Thymus (tissue), 11 donors: ENCODE measurements at regions not wholly inside any gene's neighbourhood (a gene's known extent, or its start where the extent isn't known, plus 50 kb on each side); places are given as distances from the start of the nearest gene placed in this dataset.

Experiments used
- DNase-seq, 9 donors: peaks; one replicate each; pipeline ENCODE4 v3.0.0-alpha.2; 2013; ENCODE audit warnings: low spot score in 9 of 9, low read depth in 6 of 9, missing footprints in 1 of 9
- H3K27ac ChIP-seq, 2 donors: one replicate each; pipeline ENCODE4 v1.5.1; 2013; ENCODE audit warnings: control low read depth in 1 of 2, low read depth in 1 of 2, low read length in 1 of 2, mild to moderate bottlenecking in 1 of 2, moderate library complexity in 1 of 2
- H3K27me3 ChIP-seq, 2 donors: one replicate each; pipeline ENCODE4 v1.5.1; 2013; ENCODE audit warnings: low read length in 1 of 2; ENCODE audit not compliant: control insufficient read depth in 2 of 2, insufficient read depth in 1 of 2
- H3K36me3 ChIP-seq, 2 donors: one replicate each; pipeline ENCODE4 v1.5.1; 2013; ENCODE audit warnings: low read length in 1 of 2, mild to moderate bottlenecking in 1 of 2, moderate library complexity in 1 of 2; ENCODE audit not compliant: control insufficient read depth in 2 of 2, insufficient read depth in 2 of 2
- H3K4me1 ChIP-seq, 2 donors: one replicate each; pipeline ENCODE4 v1.5.1; 2013; ENCODE audit warnings: low read length in 2 of 2; ENCODE audit not compliant: control insufficient read depth in 2 of 2, insufficient read depth in 2 of 2
- H3K4me3 ChIP-seq, 2 donors: one replicate each; pipeline ENCODE4 v1.5.1; 2013; ENCODE audit warnings: low read length in 2 of 2, control low read depth in 1 of 2, mild to moderate bottlenecking in 1 of 2
- H3K9me3 ChIP-seq, 2 donors: one replicate each; pipeline ENCODE4 v1.5.1; 2013; ENCODE audit warnings: low read length in 1 of 2, mild to moderate bottlenecking in 1 of 2; ENCODE audit not compliant: control insufficient read depth in 2 of 2, insufficient read depth in 1 of 2
- WGBS: extraction: QIAGEN DNeasy Blood & Tissue Kit; methylation state at CpG from one replicate; pipeline ENCODE4 v1.1.7; 2013; 5-methylcytosine and 5-hydroxymethylcytosine counted together
- donor health status: healthy.

DNA sequence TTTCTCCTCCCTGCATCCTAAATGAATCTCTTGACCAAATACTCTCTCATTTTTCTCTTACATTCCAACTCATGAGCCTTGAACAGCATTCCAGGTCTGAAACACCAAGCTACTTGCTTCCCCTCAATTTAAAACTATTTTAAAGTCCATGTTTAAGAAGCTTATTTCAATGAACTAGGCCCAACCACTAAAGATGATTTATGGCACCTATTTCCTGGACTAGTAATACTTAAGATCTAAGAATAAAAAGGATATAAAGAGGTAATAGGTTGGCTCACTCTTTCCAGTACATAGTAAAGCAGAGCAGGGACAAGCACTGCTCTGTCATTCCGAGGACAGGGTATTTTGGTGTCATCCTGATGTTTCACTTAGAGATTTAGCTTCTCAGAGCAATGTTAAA lies 219.3 kb upstream of the TMCO5A start:
- no peak for DNase-seq
- H3K27me3 ChIP-seq: no peaks in the 10 kb centered on the region
- no peaks in the 10 kb centered on the region for H3K4me1 ChIP-seq
- H3K27ac ChIP-seq: no peak overlapping the region
- WGBS: 56% methylated on average over 1 of the region's 1 CpG
- H3K9me3 ChIP-seq: no peaks in the 10 kb centered on the region
- H3K36me3 ChIP-seq: no peaks in the 10 kb centered on the region
- no peak overlapping the region for H3K4me3 ChIP-seq

DNA sequence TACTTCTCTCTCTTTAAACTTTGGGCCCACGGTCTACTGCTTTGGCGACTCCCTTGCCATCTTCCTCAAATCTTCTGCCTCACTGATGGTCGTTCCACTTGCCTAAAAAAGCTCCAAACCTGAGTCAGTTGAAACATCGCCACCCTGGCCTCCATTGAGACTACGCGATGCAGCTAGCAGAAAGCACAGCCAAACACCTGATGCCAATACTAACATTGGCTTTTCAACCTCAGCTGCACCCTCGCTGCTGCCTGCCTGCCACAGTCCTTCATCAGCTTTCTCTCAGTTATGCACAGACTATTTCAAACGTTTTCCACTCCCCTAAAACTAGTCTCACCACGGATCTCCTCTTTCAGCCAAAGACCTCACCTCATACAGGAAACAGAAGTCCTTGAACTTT lies 214.2 kb upstream of the TMCO5A start:
- H3K4me1 ChIP-seq: no peaks in the 10 kb centered on the region
- DNase-seq: no peak
- no peaks in the 10 kb centered on the region for H3K27me3 ChIP-seq
- 83% methylated on average over 9 of the region's 9 CpGs for WGBS
- no peaks in the 10 kb centered on the region for H3K36me3 ChIP-seq
- H3K9me3 ChIP-seq: no peaks in the 10 kb centered on the region
- no peak overlapping the region for H3K4me3 ChIP-seq
- no peak overlapping the region for H3K27ac ChIP-seq

DNA sequence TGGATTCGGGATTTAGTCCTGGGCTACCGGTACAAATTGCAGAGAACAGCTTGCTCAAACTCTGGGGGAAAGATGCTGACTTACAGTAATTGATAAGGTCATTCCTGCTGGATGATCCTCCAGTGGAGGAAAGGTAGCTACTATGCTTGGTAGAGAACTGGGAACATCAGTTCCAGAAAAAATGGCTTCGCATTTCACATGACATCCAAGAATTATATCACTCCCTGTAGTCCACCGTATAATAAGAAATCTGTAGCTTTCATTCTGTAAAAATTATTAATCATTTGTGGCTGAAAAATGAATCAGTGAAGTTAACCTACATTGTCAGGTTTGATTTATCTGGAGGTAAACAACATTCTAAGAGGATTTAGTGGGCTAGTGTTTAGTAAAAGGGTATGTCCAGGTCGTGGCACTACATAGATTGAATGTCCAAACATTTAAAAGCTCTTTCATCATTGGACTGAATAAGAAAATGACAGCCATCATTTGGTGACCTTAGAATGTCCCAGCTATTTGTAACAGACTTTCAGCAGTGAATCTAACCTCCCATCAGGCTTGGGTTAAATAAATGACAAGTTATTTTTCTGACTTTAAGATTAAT lies 203.2 kb upstream of the TMCO5A start:
- no peaks in the 10 kb centered on the region for H3K36me3 ChIP-seq
- WGBS: 90% methylated on average over 5 of the region's 5 CpGs
- H3K27me3 ChIP-seq: no peaks in the 10 kb centered on the region
- no peak overlapping the region for H3K27ac ChIP-seq
- no peak for DNase-seq
- H3K4me1 ChIP-seq: no peaks in the 10 kb centered on the region
- no peaks in the 10 kb centered on the region for H3K9me3 ChIP-seq
- H3K4me3 ChIP-seq: no peak overlapping the region

DNA sequence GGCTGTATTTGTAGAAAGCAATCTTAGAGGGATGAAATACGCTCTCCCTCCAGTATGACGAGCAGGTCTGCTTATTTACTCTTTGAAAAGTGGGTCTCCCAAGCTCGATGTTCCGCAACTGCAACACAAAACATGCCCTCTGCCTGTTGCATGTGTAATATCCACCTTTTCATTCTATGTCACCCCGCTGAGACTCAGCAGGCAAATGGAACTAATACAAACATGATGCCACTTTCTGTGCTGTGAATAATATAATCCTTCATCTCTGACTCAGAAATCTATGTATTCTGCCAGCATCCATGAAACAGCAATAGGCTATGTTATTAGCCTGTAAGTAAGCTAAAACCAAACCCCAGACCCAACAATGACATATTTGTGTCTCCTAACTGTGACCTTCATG lies 200.8 kb upstream of the TMCO5A start:
- H3K27ac ChIP-seq: no peak overlapping the region
- no peaks in the 10 kb centered on the region for H3K4me1 ChIP-seq
- H3K4me3 ChIP-seq: no peak overlapping the region
- no peaks in the 10 kb centered on the region for H3K27me3 ChIP-seq
- no peak for DNase-seq
- H3K9me3 ChIP-seq: no peaks in the 10 kb centered on the region
- no peaks in the 10 kb centered on the region for H3K36me3 ChIP-seq
- WGBS: 98% methylated on average over 5 of the region's 5 CpGs

DNA sequence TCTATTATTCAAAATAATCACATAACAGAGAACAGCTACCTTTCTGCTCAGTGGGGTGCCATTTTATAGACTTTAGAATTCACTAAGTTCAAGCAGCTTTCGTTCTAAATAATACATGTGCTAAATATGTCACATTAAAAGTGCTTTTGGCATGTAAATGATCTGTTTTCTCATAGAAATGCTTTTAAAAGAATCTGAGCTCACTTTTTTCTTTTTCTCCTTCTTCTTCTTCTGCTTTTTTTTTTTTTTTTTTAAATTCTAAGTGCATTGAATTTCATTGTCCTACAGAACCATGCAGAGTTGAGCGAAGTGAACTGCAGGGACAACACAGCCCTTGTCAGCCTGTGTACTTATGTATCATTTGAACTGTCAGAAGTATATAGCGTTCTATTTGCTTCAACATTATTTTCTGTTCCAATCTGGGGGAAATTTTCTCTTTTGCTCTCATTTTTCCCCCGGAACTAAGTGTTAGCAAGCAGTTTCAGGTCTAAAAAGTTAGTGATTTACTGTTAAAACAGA lies 193.8 kb upstream of the TMCO5A start:
- WGBS: 88% methylated on average over 4 of the region's 4 CpGs
- H3K4me3 ChIP-seq: no peak overlapping the region
- no peak overlapping the region for H3K27ac ChIP-seq
- no peaks in the 10 kb centered on the region for H3K9me3 ChIP-seq
- H3K4me1 ChIP-seq: no peaks in the 10 kb centered on the region
- no peak for DNase-seq
- H3K27me3 ChIP-seq: no peaks in the 10 kb centered on the region
- H3K36me3 ChIP-seq: no peaks in the 10 kb centered on the region

DNA sequence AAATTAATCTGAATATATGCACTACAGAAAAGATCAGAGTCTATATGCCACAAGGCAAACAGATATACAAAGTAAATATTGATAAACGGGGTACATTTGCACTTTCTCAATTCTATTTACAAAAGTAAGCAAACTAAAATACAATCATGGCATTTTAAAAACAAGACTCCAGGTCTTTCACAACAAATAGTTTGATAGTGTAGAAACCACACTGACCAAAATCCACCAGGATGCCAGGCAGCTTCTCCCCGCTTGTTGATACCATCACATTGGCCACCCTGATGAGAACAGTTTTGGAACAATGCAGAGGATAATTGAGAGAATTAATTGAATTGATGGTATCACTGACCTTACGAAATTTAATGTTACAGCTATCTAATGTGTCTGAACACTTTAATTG lies 190.6 kb upstream of the TMCO5A start:
- DNase-seq: no peak

DNA sequence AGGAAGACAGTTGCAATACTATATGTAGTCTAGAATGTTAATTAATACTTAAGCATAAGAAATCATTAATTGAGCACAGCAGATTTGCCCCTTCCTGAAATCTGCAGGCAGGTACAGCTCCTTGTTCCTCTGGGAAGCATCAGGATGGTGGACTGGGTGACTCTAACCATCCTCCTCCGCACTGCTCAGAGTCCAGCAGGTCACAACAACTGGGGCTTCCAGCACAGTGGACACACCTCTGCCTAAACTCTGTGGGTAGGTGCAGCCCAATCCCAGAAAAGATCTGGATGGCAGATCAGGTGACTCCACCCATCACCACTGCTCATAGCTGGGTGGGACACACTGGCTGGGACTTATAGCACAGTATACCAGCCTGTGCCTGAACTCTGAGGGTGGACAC lies 189.9 kb upstream of the TMCO5A start:
- 94% methylated on average over 1 of the region's 1 CpG for WGBS
- no peak overlapping the region for H3K4me3 ChIP-seq

More for the DNA sequence above, 190.6 kb upstream of the TMCO5A start:
- H3K36me3 ChIP-seq: no peaks in the 10 kb centered on the region
- WGBS: 95% methylated on average over 3 of the region's 3 CpGs
- no peaks in the 10 kb centered on the region for H3K27me3 ChIP-seq
- H3K27ac ChIP-seq: no peak overlapping the region
- no peaks in the 10 kb centered on the region for H3K9me3 ChIP-seq
- no peaks in the 10 kb centered on the region for H3K4me1 ChIP-seq
- no peak overlapping the region for H3K4me3 ChIP-seq

DNA sequence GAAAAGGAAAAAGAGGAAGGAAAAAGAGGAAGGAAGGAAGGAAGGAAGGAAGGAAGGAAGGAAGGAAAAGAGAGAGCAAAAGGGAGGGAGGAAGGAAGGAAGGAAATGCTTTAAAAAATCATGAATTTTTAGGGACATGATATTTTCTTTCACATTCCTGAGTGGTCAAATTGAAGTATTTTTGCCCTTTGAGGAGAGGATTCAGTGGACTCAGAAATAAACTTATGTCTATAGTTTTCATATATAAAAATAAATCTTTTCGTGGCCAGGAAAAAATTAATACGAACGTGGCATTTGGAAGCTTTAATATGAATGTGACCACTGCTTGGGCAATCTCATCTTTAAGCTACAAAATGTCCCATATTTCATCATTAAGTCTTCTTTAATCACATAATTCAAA lies 183.0 kb upstream of the TMCO5A start:
- Histone ChIP-seq H3K27ac (no peak overlapping the region), H3K9me3 (no peaks in the 10 kb centered on the region), H3K4me1 (no peaks in the 10 kb centered on the region), H3K4me3 (no peak overlapping the region), H3K27me3 (no peaks in the 10 kb centered on the region), H3K36me3 (no peaks in the 10 kb centered on the region)
- over 99% methylated on average over 3 of the region's 3 CpGs for WGBS
- no peak for DNase-seq

More for the DNA sequence above, 189.9 kb upstream of the TMCO5A start:
- Histone ChIP-seq H3K9me3 (no peaks in the 10 kb centered on the region), H3K27ac (no peak overlapping the region), H3K27me3 (no peaks in the 10 kb centered on the region), H3K36me3 (no peaks in the 10 kb centered on the region), H3K4me1 (no peaks in the 10 kb centered on the region)
- DNase-seq: no peak

DNA sequence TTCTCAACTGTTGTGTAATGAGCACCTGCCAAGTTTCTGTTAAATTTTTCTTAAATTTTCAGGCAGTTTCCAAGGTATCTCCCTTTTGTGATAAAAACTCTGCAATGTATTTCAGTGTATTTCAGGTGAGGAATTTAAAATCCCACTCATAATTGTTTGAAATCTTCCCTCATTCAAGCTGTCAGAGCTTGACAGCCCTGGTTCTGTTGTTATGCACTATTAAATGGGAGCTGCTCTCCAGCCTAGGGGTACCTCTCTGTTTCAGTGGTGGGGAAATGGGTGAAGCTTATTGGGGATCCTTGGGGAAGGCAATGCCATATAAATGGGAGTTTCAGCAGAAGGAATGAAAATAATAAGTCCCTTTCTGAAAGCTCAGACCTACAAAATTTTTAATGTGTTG lies 178.0 kb upstream of the TMCO5A start:
- DNase-seq: no peak
- H3K4me3 ChIP-seq: no peak overlapping the region
- no peaks in the 10 kb centered on the region for H3K9me3 ChIP-seq
- no peaks in the 10 kb centered on the region for H3K27me3 ChIP-seq
- H3K36me3 ChIP-seq: no peaks in the 10 kb centered on the region
- no peak overlapping the region for H3K27ac ChIP-seq
- no peaks in the 10 kb centered on the region for H3K4me1 ChIP-seq

DNA sequence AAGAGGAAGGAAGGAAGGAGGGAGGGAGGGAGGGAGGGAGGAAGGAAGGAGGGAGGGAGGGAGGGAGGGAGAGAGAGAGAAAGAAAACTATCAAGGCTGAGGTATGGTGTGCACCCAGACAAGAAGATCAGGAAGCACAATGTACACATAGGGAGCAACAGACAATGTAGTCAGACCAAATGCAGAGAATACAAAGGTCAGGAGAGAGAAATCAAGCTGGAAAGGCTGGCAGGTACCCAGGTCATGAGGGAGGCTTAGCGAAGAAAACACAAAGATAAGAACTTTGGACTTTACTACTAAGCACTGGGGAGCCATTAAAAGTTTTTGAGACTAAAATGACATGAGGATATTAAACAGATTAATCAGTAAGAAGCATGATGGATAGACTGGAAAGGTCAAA lies 176.0 kb upstream of the TMCO5A start:
- no peak for DNase-seq
- WGBS: 93% methylated on average over 1 of the region's 1 CpG
- Histone ChIP-seq H3K4me1 (no peaks in the 10 kb centered on the region), H3K4me3 (no peak overlapping the region), H3K27ac (no peak overlapping the region), H3K27me3 (no peaks in the 10 kb centered on the region), H3K9me3 (no peaks in the 10 kb centered on the region), H3K36me3 (no peaks in the 10 kb centered on the region)
